OCI-LY1 (cell line): ENCODE measurements at regions not wholly inside any gene's neighbourhood (a gene's known extent, or its start where the extent isn't known, plus 50 kb on each side); places are given as distances from the start of the nearest gene placed in this dataset.
"Not testable (repeated sequence)": the region's sequence is repeated elsewhere in the genome, so short reads cannot be mapped to it uniquely, and the experiment has no call there.

ENCODE experiments used
- H2AFZ ChIP-seq: fragments of 200-600 bp; sonication (generic), shearing (Covaris generic); 2 replicates; pipeline ENCODE4 v1.6.0; 2014; ENCODE audit warnings: antibody characterized with exemption, mild to moderate bottlenecking, low read length
- H3F3A ChIP-seq: fragments of 200-600 bp; sonication (generic), shearing (Covaris generic); 2 replicates; pipeline ENCODE4 v1.6.0; 2014; ENCODE audit warnings: mild to moderate bottlenecking, antibody characterized with exemption, low read length, moderate library complexity; ENCODE audit not compliant: insufficient read depth
- H3K27ac ChIP-seq: fragments of 200-600 bp; sonication (generic); 2 replicates; pipeline ENCODE4 v1.5.1; 2014; ENCODE audit warnings: low read length, mixed run types, mild to moderate bottlenecking, low read depth; ENCODE audit not compliant: poor library complexity, severe bottlenecking
- H3K27me3 ChIP-seq: fragments of 200-600 bp; sonication (generic); 2 replicates; pipeline ENCODE4 v1.6.0; 2014; ENCODE audit warnings: antibody characterized with exemption, mild to moderate bottlenecking, low read length, moderate library complexity; ENCODE audit not compliant: insufficient read depth
- H3K36me3 ChIP-seq: fragments of 200-600 bp; sonication (generic); 2 replicates; pipeline ENCODE4 v1.6.1; 2014; ENCODE audit warnings: mild to moderate bottlenecking, antibody characterized with exemption, low read length, moderate library complexity, mixed read lengths; ENCODE audit not compliant: insufficient read depth
- H3K4me1 ChIP-seq: fragments of 200-600 bp; sonication (generic); 2 replicates; pipeline ENCODE4 v1.5.1; 2014; ENCODE audit warnings: mild to moderate bottlenecking, low read length, moderate library complexity; ENCODE audit not compliant: insufficient read depth, severe bottlenecking
- H3K4me2 ChIP-seq: fragments of 200-600 bp; sonication (generic), shearing (Covaris generic); 2 replicates; pipeline ENCODE4 v1.6.1; 2014; ENCODE audit warnings: low read length
- H3K4me3 ChIP-seq: fragments of 200-600 bp; sonication (generic); 2 replicates; pipeline ENCODE4 v1.5.1; 2014; ENCODE audit warnings: low read length, low read depth, mild to moderate bottlenecking, mixed read lengths; ENCODE audit not compliant: poor library complexity, severe bottlenecking
- H3K79me2 ChIP-seq: fragments of 200-600 bp; shearing (Covaris generic); 2 replicates; pipeline ENCODE4 v1.6.1; 2016; ENCODE audit warnings: mixed run types, low read length, mixed read lengths; ENCODE audit not compliant: insufficient read depth
- H3K9ac ChIP-seq: fragments of 200-600 bp; sonication (generic), shearing (Covaris generic); 2 replicates; pipeline ENCODE4 v1.6.1; 2014; ENCODE audit warnings: mild to moderate bottlenecking, low read length, mixed read lengths
- H3K9me2 ChIP-seq: fragments of 200-600 bp; sonication (generic), shearing (Covaris generic); 2 replicates; pipeline ENCODE4 v1.6.1; 2014; ENCODE audit warnings: low read depth, mild to moderate bottlenecking, low read length, mixed read lengths
- H3K9me3 ChIP-seq: fragments of 200-600 bp; shearing (Covaris generic); 2 replicates; pipeline ENCODE4 v1.6.1; 2014; ENCODE audit warnings: low read length, mixed read lengths
- H4K20me1 ChIP-seq: fragments of 200-600 bp; sonication (generic), shearing (Covaris generic); 2 replicates; pipeline ENCODE4 v1.6.0; 2016; ENCODE audit warnings: mild to moderate bottlenecking, low read length; ENCODE audit not compliant: insufficient read depth
- EZH2 ChIP-seq: fragments of 200-600 bp; sonication (generic), shearing (Covaris generic); IDR thresholded peaks from 2 replicates; pipeline ENCODE4 v1.8.0; 2017; ENCODE audit warnings: borderline replicate concordance, mixed run types, mild to moderate bottlenecking, antibody characterized with exemption, low read length, moderate library complexity, mixed read lengths
- TF ChIP-seq, protein P1 (sequence below): fragments of 200-600 bp; sonication (generic), shearing (Covaris generic); IDR thresholded peaks from 2 replicates; pipeline ENCODE4 v1.5.1; 2017; ENCODE audit warnings: mild to moderate bottlenecking, antibody characterized with exemption, low read length, moderate library complexity, mixed read lengths

DNA sequence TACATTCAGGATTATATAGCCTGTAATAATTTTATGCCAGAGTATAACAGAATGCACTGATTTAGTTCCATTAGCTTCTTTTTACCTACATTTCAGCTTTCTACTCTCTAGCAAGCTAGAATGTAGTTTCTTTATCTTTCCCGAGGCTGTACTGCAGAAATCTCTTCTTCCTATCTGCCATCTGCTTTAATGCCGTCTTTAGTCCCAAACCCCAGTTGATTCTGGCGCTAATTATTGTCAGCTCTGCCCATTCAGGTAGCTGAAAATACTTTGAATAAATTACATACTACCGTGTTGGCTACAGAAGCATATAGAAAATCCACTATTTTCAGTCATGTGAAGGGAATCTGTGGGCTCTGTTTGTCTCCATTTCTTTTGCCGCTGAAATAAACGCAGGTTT, 706.7 kb downstream of the NTRK3 start:
- H3F3A ChIP-seq = no peaks in the 10 kb centered on the region
- no peaks in the 10 kb centered on the region for H3K9me3 ChIP-seq
- H3K9ac ChIP-seq = no peak overlapping the region
- no peak overlapping the region for H3K4me2 ChIP-seq
- H2AFZ ChIP-seq = no peak overlapping the region
- no peaks in the 10 kb centered on the region for H3K9me2 ChIP-seq
- no peak overlapping the region for H3K4me3 ChIP-seq
- TF ChIP-seq EZH2 = no peak
- TF ChIP-seq, protein P1, sequence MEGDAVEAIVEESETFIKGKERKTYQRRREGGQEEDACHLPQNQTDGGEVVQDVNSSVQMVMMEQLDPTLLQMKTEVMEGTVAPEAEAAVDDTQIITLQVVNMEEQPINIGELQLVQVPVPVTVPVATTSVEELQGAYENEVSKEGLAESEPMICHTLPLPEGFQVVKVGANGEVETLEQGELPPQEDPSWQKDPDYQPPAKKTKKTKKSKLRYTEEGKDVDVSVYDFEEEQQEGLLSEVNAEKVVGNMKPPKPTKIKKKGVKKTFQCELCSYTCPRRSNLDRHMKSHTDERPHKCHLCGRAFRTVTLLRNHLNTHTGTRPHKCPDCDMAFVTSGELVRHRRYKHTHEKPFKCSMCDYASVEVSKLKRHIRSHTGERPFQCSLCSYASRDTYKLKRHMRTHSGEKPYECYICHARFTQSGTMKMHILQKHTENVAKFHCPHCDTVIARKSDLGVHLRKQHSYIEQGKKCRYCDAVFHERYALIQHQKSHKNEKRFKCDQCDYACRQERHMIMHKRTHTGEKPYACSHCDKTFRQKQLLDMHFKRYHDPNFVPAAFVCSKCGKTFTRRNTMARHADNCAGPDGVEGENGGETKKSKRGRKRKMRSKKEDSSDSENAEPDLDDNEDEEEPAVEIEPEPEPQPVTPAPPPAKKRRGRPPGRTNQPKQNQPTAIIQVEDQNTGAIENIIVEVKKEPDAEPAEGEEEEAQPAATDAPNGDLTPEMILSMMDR = no peak
- H4K20me1 ChIP-seq = no peaks in the 10 kb centered on the region
- no peaks in the 10 kb centered on the region for H3K79me2 ChIP-seq
- no peaks in the 10 kb centered on the region for H3K27me3 ChIP-seq
- no peak overlapping the region for H3K27ac ChIP-seq
- no peaks in the 10 kb centered on the region for H3K4me1 ChIP-seq
- no peaks in the 10 kb centered on the region for H3K36me3 ChIP-seq

DNA sequence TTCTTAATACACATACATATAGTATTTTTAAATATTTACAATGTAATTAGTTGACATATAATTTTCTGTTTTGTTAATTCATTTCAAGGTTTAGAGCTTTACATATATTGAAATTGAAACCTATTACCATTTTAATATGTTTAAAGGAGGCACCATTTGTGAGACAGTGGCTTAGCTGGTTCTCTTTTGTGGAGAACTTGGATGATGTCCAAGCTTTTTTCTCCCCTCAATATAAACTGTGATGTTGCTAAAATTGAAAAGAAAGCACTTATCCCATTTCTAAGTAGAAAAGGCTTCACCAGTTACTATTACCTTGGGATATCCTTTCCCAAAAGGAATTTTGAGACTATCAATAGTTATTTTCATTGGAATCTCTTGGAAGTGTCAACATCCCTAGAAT, 707.2 kb downstream of the NTRK3 start:
- Histone ChIP-seq H2AFZ (no peak overlapping the region), H3K9me2 (no peaks in the 10 kb centered on the region), H3K79me2 (no peaks in the 10 kb centered on the region), H3K4me1 (no peaks in the 10 kb centered on the region), H3K4me2 (no peak overlapping the region), H3K27ac (no peak overlapping the region), H3K36me3 (no peaks in the 10 kb centered on the region), H3F3A (no peaks in the 10 kb centered on the region), H3K9me3 (no peaks in the 10 kb centered on the region), H3K27me3 (no peaks in the 10 kb centered on the region), H3K9ac (no peak overlapping the region), H3K4me3 (no peak overlapping the region), H4K20me1 (no peaks in the 10 kb centered on the region)
- TF ChIP-seq EZH2 = no peak
- TF ChIP-seq, protein P1 = no peak

DNA sequence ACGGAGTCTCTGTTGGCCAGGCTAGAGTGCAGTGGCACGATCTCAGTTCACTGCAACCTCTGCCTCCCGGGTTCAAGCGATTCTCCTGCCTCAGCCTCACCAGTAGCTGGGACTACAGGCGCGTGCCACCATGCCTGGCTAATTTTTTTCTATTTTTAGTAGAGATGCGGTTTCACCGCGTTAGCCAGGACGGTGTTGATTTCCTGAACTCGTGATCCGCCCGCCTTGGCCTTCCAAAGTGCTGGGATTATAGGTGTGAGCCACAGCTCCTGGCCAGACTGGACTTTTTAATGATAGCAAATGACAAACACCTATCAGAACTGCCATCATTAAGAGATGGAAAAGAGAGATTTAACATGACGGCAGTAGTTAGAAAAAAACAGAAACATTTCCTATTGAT, 707.9 kb downstream of the NTRK3 start:
- not testable (repeated sequence) for H3K4me1 ChIP-seq, H3K9ac ChIP-seq, H3K36me3 ChIP-seq, H3K27ac ChIP-seq, H2AFZ ChIP-seq, H3K9me3 ChIP-seq, H3K4me3 ChIP-seq, H3F3A ChIP-seq, H3K4me2 ChIP-seq, H4K20me1 ChIP-seq, H3K27me3 ChIP-seq, H3K79me2 ChIP-seq, H3K9me2 ChIP-seq

DNA sequence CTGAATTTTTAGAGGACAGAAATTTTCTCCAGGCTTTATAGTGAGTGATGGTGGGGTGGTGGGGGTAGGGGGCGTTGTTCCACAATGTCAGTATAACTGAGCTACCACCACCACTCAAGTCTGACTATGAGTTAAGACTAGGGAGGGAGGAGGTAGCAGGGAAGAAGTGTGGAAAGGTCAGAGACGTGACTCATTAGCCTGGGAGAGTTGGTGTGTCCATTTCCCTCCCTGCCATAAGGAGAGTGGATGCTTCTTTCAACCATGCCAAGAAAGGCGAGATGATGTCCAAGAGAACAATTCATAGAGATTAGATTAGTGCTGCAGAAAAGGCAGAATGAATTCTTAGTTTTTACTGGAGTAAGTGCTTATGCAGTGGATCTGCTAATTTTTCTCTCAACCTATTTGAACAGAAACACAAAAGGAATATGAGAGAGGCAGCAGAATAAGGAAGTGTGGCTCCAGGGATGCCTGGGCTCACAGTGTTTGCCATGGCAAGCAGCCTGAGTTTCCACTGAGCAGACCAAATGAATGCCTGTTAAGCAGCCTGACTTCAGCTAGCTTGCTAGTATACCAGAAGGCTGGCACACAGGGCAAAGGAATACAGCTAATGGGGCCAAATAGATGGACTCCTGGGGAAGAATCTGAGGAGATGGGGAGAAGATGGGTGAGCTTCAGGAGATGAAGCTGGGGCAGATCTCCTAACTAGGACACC, 708.9 kb downstream of the NTRK3 start:
- no peak overlapping the region for H3K27ac ChIP-seq
- H3K4me1 ChIP-seq = no peaks in the 10 kb centered on the region
- H3K4me2 ChIP-seq = no peak overlapping the region
- no peaks in the 10 kb centered on the region for H3F3A ChIP-seq
- no peak overlapping the region for H3K9ac ChIP-seq
- TF ChIP-seq EZH2 = no peak
- TF ChIP-seq, protein P1 = no peak
- no peaks in the 10 kb centered on the region for H3K9me3 ChIP-seq
- no peaks in the 10 kb centered on the region for H4K20me1 ChIP-seq
- no peaks in the 10 kb centered on the region for H3K9me2 ChIP-seq
- no peak overlapping the region for H2AFZ ChIP-seq
- no peaks in the 10 kb centered on the region for H3K79me2 ChIP-seq
- no peaks in the 10 kb centered on the region for H3K27me3 ChIP-seq
- H3K4me3 ChIP-seq = no peak overlapping the region
- no peaks in the 10 kb centered on the region for H3K36me3 ChIP-seq
